Esophagus squamous epithelium (tissue), 4 donors: ENCODE measurements at regions not wholly inside any gene's neighbourhood (a gene's known extent, or its start where the extent isn't known, plus 50 kb on each side); places are given as distances from the start of the nearest gene placed in this dataset.

Experiments
- POLR2A ChIP-seq, 4 donors: fragments of 450-650 bp; IDR thresholded peaks; one replicate each; pipeline ENCODE4 v1.6.1; 2017; ENCODE audit warnings: antibody characterized with exemption in 4 of 4, mild to moderate bottlenecking in 4 of 4, moderate library complexity in 3 of 4
- TF ChIP-seq, protein P1 (sequence below), 6 experiments: fragments of 450-650 bp in 4 of 6; fragments of 200-600 bp in 2 of 6; sonication (generic) in 2 of 6; IDR thresholded peaks; one replicate each; pipeline ENCODE4 v1.5.1; 2016 to 2019; ENCODE audit warnings: antibody characterized with exemption in 6 of 6, mild to moderate bottlenecking in 4 of 6, moderate library complexity in 4 of 6

DNA sequence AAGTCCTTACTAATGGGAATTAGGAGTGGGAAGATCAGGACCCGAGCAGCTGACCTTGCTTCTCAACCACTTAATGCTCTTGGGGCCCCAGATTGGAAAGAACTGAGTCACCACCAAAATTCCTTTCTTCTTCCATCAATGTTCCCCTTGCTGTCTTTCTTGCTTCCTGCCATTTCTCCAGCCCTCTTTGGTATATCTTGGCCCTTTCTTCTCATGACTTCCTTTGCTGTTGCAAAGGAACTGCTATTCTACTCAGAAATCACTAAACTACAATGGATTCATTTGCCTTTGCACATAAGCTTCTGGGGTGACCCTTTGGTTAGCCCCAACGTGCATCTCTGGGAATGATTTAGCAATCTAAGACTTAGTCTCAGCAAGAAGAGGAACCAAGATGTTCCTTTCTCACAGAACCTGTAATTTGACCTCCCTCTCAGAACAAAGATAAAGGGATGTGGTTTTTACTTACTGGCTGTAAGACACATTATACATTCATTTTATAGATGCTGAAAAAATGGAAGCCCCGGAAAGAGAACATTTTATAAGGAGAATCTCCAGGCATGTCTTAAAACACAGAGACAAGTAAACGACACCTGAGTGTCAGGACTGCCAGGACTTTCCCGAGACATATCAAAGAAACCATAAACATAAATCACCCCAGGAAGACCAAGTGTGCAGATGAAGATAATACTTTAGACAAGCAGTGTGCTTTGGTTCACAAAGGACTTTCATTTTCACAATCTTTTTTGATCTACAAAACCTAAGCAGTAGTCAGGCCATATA is 99.0 kb upstream of the TNFAIP3 start:
- TF ChIP-seq, protein P1, sequence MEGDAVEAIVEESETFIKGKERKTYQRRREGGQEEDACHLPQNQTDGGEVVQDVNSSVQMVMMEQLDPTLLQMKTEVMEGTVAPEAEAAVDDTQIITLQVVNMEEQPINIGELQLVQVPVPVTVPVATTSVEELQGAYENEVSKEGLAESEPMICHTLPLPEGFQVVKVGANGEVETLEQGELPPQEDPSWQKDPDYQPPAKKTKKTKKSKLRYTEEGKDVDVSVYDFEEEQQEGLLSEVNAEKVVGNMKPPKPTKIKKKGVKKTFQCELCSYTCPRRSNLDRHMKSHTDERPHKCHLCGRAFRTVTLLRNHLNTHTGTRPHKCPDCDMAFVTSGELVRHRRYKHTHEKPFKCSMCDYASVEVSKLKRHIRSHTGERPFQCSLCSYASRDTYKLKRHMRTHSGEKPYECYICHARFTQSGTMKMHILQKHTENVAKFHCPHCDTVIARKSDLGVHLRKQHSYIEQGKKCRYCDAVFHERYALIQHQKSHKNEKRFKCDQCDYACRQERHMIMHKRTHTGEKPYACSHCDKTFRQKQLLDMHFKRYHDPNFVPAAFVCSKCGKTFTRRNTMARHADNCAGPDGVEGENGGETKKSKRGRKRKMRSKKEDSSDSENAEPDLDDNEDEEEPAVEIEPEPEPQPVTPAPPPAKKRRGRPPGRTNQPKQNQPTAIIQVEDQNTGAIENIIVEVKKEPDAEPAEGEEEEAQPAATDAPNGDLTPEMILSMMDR (IDR thresholded peaks at IDR 0.05): no peak
- no peak for TF ChIP-seq POLR2A (IDR thresholded peaks at IDR 0.05)
